HCT116 (cell line): ENCODE measurements at regions not wholly inside any gene's neighbourhood (a gene's known extent, or its start where the extent isn't known, plus 50 kb on each side); places are given as distances from the start of the nearest gene placed in this dataset.
"Not testable (repeated sequence)": the region's sequence is repeated elsewhere in the genome, so short reads cannot be mapped to it uniquely, and the experiment has no call there.

Experiments used
- ATAC-seq: fragments of 200-7000 bp; cut with Tn5 transposase; 2 replicates; pipeline ENCODE4 v1.9.1; 2020; ENCODE audit warnings: mild to moderate bottlenecking, moderate library complexity
- BruUV-seq: library from RNA; stranded (reverse); fragments of 400-500 nt; replicated peaks from 2 replicates; lab custom pipeline; 2021; lab: Mats Ljungman, UMichigan
- CTCF ChIA-PET: fragments of 300-600 bp; sonication (Branson Sonifier 250); formaldehyde crosslinking; loops from one replicate; lab custom pipeline; 2021; ENCODE audit warnings: antibody characterized with exemption; lab: Charles Lee
- POLR2A ChIA-PET: fragments of 300-600, 350-600 bp; sonication (Branson Sonifier 250); formaldehyde crosslinking; loops from one replicate; lab custom pipeline; 2021; ENCODE audit warnings: antibody characterized with exemption; lab: Charles Lee
- RAD21 ChIA-PET, 2 experiments: fragments of 300-600 bp; sonication (Branson Sonifier 250); formaldehyde crosslinking; loops; one replicate each; lab custom pipeline; 2023; ENCODE audit warnings: low total read pairs in 2 of 2; ENCODE audit not compliant: uncharacterized antibody in 2 of 2, unreplicated experiment in 2 of 2, low non-redundant PET in 1 of 2; lab: Charles Lee
- DNase-seq: peaks from one replicate; pipeline ENCODE4 v3.0.0-alpha.2; 2010; ENCODE audit warnings: low read depth, low spot score
- H2AFZ ChIP-seq: fragments of 200-600 bp; shearing (Covaris generic), sonication (generic); 2 replicates; pipeline ENCODE4 v1.6.1; 2017; ENCODE audit warnings: low read depth, mixed run types, mixed read lengths, antibody characterized with exemption, low read length; ENCODE audit not compliant: poor library complexity, severe bottlenecking
- H3K27ac ChIP-seq: 2 replicates; pipeline ENCODE4 v1.5.1; 2012; ENCODE audit warnings: low read depth, low read length
- H3K27me3 ChIP-seq: fragments of 200-600 bp; sonication (generic); 2 replicates; pipeline ENCODE4 v1.6.1; 2016; ENCODE audit warnings: mixed run types, low read length, mixed read lengths; ENCODE audit not compliant: insufficient read depth
- H3K36me3 ChIP-seq, 2 experiments: fragments of 200-500 bp in 1 of 2; fragments of 200-600 bp in 1 of 2; sonication (Bioruptor generic) in 1 of 2; sonication (generic) in 1 of 2; 2 replicates each; pipeline versions ENCODE4 v1.5.1 to v1.6.1; 2014 to 2016; ENCODE audit warnings: low read length in 2 of 2, inconsistent platforms in 1 of 2, mixed read lengths in 1 of 2, mixed run types in 1 of 2; ENCODE audit not compliant: insufficient read depth in 2 of 2, control insufficient read depth in 1 of 2
- H3K4me1 ChIP-seq, 2 experiments: fragments of 200-600 bp in 1 of 2; sonication (generic) in 1 of 2; 2 replicates each; pipeline versions ENCODE4 v1.5.1 to v1.6.1; 2012 to 2017; ENCODE audit warnings: low read length in 2 of 2, inconsistent platforms in 1 of 2, mild to moderate bottlenecking in 1 of 2, mixed read lengths in 1 of 2, mixed run types in 1 of 2, moderate library complexity in 1 of 2; ENCODE audit not compliant: insufficient read depth in 2 of 2, control insufficient read depth in 1 of 2
- H3K4me2 ChIP-seq: fragments of 200-600 bp; sonication (generic); 2 replicates; pipeline ENCODE4 v1.6.1; 2017; ENCODE audit warnings: mixed run types, low read length, mixed read lengths
- H3K4me3 ChIP-seq, 2 experiments: fragments of 200-600 bp in 1 of 2; sonication (generic) in 1 of 2; replicated peaks in 1 of 2; 2 replicates each; pipeline ENCODE4 v1.5.1; 2011 to 2016; ENCODE audit warnings: low read length in 2 of 2, control low read depth in 1 of 2, low read depth in 1 of 2, mild to moderate bottlenecking in 1 of 2, mixed read lengths in 1 of 2, mixed run types in 1 of 2
- H3K79me2 ChIP-seq: fragments of 200-600 bp; sonication (generic); 2 replicates; pipeline ENCODE4 v1.6.1; 2017; ENCODE audit warnings: mild to moderate bottlenecking, mixed run types, low read length, moderate library complexity, mixed read lengths; ENCODE audit not compliant: insufficient read depth
- H3K9ac ChIP-seq: fragments of 200-600 bp; sonication (generic); 2 replicates; pipeline ENCODE4 v1.6.1; 2016; ENCODE audit warnings: low read length, mixed read lengths
- H3K9me2 ChIP-seq: fragments of 200-600 bp; sonication (generic), shearing (Covaris generic); 2 replicates; pipeline ENCODE4 v1.6.1; 2017; ENCODE audit warnings: mixed run types, mild to moderate bottlenecking, moderate library complexity; ENCODE audit not compliant: insufficient read depth
- H3K9me3 ChIP-seq, 2 experiments: fragments of 200-500 bp in 1 of 2; fragments of 200-600 bp in 1 of 2; sonication (Bioruptor generic) in 1 of 2; sonication (generic) in 1 of 2; 2 replicates each; pipeline ENCODE4 v1.6.1; 2014 to 2017; ENCODE audit warnings: low read length in 2 of 2, mixed read lengths in 2 of 2, inconsistent platforms in 1 of 2, low read depth in 1 of 2, mild to moderate bottlenecking in 1 of 2, mixed run types in 1 of 2, moderate library complexity in 1 of 2; ENCODE audit not compliant: control insufficient read depth in 1 of 2, insufficient read depth in 1 of 2
- H4K20me1 ChIP-seq: fragments of 200-600 bp; sonication (generic), shearing (Covaris generic); 2 replicates; pipeline ENCODE4 v1.6.1; 2017; ENCODE audit warnings: mixed run types, mild to moderate bottlenecking, moderate library complexity; ENCODE audit not compliant: insufficient read depth
- CEBPB ChIP-seq: IDR thresholded peaks from 2 replicates; pipeline ENCODE4 v1.6.1; 2012; ENCODE audit warnings: low read depth
- FOSL1 ChIP-seq: IDR thresholded peaks from 2 replicates; pipeline ENCODE4 v1.6.1; 2012; ENCODE audit warnings: low read depth
- JUND ChIP-seq: IDR thresholded peaks from 2 replicates; pipeline ENCODE4 v1.6.1; 2012
- POLR2A ChIP-seq: IDR thresholded peaks from 2 replicates; pipeline ENCODE4 v1.7.0; 2011; ENCODE audit warnings: borderline replicate concordance; ENCODE audit not compliant: insufficient read depth, insufficient read length; ENCODE audit errors: extremely low read depth
- POLR2AphosphoS5 ChIP-seq: IDR thresholded peaks from 2 replicates; pipeline ENCODE4 v1.6.1; 2011; ENCODE audit warnings: mild to moderate bottlenecking, low read depth, low read length, moderate library complexity
- TCF7L2 ChIP-seq: IDR thresholded peaks from 2 replicates; pipeline ENCODE4 v1.7.0; 2011; ENCODE audit warnings: borderline replicate concordance, inconsistent platforms; ENCODE audit not compliant: insufficient read depth, insufficient read length; ENCODE audit errors: extremely low read depth
- YY1 ChIP-seq: IDR thresholded peaks from 2 replicates; pipeline ENCODE4 v1.6.1; 2011; ENCODE audit warnings: low read length, low read depth, moderate library complexity, mild to moderate bottlenecking; ENCODE audit not compliant: insufficient replicate concordance; ENCODE audit errors: extremely low read depth
- ZNF274 ChIP-seq: fragments of 200-500 bp; sonication (Bioruptor generic); IDR thresholded peaks from 2 replicates; pipeline ENCODE4 v1.6.1; 2014; ENCODE audit warnings: mild to moderate bottlenecking, low read depth, low read length, inconsistent platforms
- intact Hi-C: fragments of 100-400 bp; cut with micrococcal nuclease; formaldehyde crosslinking; loops from 2 replicates; pipeline ENCODE4 v1.10.0; 2022
- TF ChIP-seq, protein P1 (sequence below), 3 experiments: fragments of 200-600 bp in 1 of 3; sonication (generic) in 1 of 3; IDR thresholded peaks in 2 of 3; conservative IDR thresholded peaks in 1 of 3; 2 replicates each; pipeline ENCODE4 v1.5.1; 2012 to 2017; ENCODE audit warnings: low read depth in 2 of 3, low read length in 2 of 3, antibody characterized with exemption in 1 of 3, borderline replicate concordance in 1 of 3, control low read depth in 1 of 3, mild to moderate bottlenecking in 1 of 3, mixed read lengths in 1 of 3, mixed run types in 1 of 3, moderate library complexity in 1 of 3; ENCODE audit not compliant: insufficient read depth in 1 of 3
- TF ChIP-seq, protein P2 (sequence below): IDR thresholded peaks from 2 replicates; pipeline ENCODE4 v1.6.1; 2012; ENCODE audit warnings: low read depth
- TF ChIP-seq, protein P3 (sequence below): IDR thresholded peaks from 2 replicates; pipeline ENCODE4 v1.6.1; 2011; ENCODE audit warnings: mild to moderate bottlenecking, low read length, moderate library complexity; ENCODE audit not compliant: insufficient replicate concordance; ENCODE audit errors: extremely low read depth
- TF ChIP-seq, protein P4 (sequence below): IDR thresholded peaks from 2 replicates; pipeline ENCODE4 v1.6.1; 2012
- TF ChIP-seq, protein P5 (sequence below): IDR thresholded peaks from 2 replicates; pipeline ENCODE4 v1.6.1; 2012

DNA sequence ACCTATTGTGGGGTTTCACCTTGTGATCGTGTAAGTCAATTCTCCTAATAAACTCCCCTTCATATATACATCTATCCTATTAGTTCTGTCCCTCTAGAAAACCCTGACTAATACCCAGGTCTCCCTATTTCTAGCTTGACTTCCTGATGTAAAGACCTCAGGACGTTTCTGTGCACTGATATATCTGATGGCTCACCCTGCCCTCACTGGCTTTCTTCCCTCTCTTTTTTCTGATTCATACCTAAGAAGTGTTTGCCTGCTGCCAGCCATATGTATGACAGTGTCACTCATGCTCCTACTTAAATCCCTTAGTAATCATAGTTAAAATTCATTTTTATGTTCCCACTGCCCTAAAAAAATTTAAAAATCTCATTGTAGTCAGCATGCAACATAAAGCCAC is 124.8 kb upstream of the CCNG1 start:
- H2AFZ ChIP-seq, result no peak overlapping the region
- ChIA-PET POLR2A (no interaction called here), RAD21 (no interaction called here), CTCF (no interaction called here)
- intact Hi-C loops, result no loop called here
- no peaks in the 10 kb centered on the region; a peak in 1 of 4 replicates for H3K36me3 ChIP-seq
- H4K20me1 ChIP-seq, result no peaks in the 10 kb centered on the region
- H3K4me3 ChIP-seq, result no peak overlapping the region
- H3K4me2 ChIP-seq, result no peak overlapping the region
- H3K79me2 ChIP-seq, result no peaks in the 10 kb centered on the region
- H3K9ac ChIP-seq, result no peak overlapping the region
- no TSS peak for BruUV-seq
- no peaks in the 10 kb centered on the region for H3K9me2 ChIP-seq
- no peak for ATAC-seq
- no peak overlapping the region for H3K27ac ChIP-seq
- H3K4me1 ChIP-seq, result no peaks in the 10 kb centered on the region
- H3K9me3 ChIP-seq, result no peaks in the 10 kb centered on the region
- TF ChIP-seq, protein P1, sequence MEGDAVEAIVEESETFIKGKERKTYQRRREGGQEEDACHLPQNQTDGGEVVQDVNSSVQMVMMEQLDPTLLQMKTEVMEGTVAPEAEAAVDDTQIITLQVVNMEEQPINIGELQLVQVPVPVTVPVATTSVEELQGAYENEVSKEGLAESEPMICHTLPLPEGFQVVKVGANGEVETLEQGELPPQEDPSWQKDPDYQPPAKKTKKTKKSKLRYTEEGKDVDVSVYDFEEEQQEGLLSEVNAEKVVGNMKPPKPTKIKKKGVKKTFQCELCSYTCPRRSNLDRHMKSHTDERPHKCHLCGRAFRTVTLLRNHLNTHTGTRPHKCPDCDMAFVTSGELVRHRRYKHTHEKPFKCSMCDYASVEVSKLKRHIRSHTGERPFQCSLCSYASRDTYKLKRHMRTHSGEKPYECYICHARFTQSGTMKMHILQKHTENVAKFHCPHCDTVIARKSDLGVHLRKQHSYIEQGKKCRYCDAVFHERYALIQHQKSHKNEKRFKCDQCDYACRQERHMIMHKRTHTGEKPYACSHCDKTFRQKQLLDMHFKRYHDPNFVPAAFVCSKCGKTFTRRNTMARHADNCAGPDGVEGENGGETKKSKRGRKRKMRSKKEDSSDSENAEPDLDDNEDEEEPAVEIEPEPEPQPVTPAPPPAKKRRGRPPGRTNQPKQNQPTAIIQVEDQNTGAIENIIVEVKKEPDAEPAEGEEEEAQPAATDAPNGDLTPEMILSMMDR (IDR thresholded peaks at IDR 0.05 in 2 of 3, conservative IDR thresholded peaks at IDR 0.05 in 1 of 3; ENCODE audit: borderline replicate concordance in 1 of 3, insufficient read depth in 1 of 3, low read depth in 2 of 3, low read length in 2 of 3), result no peak
- TF ChIP-seq CEBPB (no peak), POLR2A (no peak), TCF7L2 (no peak), FOSL1 (no peak), YY1 (no peak), ZNF274 (no peak), POLR2AphosphoS5 (no peak), JUND (no peak)
- TF ChIP-seq, protein P2, sequence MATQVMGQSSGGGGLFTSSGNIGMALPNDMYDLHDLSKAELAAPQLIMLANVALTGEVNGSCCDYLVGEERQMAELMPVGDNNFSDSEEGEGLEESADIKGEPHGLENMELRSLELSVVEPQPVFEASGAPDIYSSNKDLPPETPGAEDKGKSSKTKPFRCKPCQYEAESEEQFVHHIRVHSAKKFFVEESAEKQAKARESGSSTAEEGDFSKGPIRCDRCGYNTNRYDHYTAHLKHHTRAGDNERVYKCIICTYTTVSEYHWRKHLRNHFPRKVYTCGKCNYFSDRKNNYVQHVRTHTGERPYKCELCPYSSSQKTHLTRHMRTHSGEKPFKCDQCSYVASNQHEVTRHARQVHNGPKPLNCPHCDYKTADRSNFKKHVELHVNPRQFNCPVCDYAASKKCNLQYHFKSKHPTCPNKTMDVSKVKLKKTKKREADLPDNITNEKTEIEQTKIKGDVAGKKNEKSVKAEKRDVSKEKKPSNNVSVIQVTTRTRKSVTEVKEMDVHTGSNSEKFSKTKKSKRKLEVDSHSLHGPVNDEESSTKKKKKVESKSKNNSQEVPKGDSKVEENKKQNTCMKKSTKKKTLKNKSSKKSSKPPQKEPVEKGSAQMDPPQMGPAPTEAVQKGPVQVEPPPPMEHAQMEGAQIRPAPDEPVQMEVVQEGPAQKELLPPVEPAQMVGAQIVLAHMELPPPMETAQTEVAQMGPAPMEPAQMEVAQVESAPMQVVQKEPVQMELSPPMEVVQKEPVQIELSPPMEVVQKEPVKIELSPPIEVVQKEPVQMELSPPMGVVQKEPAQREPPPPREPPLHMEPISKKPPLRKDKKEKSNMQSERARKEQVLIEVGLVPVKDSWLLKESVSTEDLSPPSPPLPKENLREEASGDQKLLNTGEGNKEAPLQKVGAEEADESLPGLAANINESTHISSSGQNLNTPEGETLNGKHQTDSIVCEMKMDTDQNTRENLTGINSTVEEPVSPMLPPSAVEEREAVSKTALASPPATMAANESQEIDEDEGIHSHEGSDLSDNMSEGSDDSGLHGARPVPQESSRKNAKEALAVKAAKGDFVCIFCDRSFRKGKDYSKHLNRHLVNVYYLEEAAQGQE, result no peak
- TF ChIP-seq, protein P3, sequence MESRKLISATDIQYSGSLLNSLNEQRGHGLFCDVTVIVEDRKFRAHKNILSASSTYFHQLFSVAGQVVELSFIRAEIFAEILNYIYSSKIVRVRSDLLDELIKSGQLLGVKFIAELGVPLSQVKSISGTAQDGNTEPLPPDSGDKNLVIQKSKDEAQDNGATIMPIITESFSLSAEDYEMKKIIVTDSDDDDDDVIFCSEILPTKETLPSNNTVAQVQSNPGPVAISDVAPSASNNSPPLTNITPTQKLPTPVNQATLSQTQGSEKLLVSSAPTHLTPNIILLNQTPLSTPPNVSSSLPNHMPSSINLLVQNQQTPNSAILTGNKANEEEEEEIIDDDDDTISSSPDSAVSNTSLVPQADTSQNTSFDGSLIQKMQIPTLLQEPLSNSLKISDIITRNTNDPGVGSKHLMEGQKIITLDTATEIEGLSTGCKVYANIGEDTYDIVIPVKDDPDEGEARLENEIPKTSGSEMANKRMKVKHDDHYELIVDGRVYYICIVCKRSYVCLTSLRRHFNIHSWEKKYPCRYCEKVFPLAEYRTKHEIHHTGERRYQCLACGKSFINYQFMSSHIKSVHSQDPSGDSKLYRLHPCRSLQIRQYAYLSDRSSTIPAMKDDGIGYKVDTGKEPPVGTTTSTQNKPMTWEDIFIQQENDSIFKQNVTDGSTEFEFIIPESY, result no peak
- TF ChIP-seq, protein P4, sequence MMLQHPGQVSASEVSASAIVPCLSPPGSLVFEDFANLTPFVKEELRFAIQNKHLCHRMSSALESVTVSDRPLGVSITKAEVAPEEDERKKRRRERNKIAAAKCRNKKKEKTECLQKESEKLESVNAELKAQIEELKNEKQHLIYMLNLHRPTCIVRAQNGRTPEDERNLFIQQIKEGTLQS, result no peak
- TF ChIP-seq, protein P5, sequence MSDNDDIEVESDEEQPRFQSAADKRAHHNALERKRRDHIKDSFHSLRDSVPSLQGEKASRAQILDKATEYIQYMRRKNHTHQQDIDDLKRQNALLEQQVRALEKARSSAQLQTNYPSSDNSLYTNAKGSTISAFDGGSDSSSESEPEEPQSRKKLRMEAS, result no peak
- no peaks in the 10 kb centered on the region for H3K27me3 ChIP-seq
- DNase-seq, result no peak

DNA sequence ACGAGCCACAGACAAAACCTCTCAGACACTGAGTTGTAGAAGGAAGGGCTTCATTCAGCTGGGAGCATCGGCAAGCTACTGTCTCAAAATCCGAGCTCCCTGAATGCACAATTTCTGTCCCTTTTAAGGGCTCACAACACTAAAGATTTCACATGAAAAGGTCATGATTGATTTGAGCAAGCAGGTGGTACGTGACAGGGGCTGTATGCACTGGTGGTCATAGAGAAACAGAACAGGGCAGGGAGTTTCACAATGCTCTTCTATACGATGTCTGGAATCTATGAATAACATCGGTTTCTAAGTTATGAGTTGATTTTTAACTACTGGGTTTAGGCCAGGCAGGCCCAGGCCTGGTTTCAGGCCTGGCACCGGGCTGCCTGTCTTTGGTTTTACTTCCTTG is 124.3 kb upstream of the CCNG1 start:
- BruUV-seq, CTCF ChIA-PET: not testable (repeated sequence)

More for the DNA sequence above, 124.3 kb upstream of the CCNG1 start:
- H3K9me2 ChIP-seq, RAD21 ChIA-PET, H3K9me3 ChIP-seq, H4K20me1 ChIP-seq, DNase-seq, H3K36me3 ChIP-seq, H3K79me2 ChIP-seq, POLR2A ChIA-PET, H2AFZ ChIP-seq, intact Hi-C loops, H3K27ac ChIP-seq, H3K4me2 ChIP-seq, H3K4me3 ChIP-seq, H3K27me3 ChIP-seq, H3K9ac ChIP-seq, ATAC-seq, H3K4me1 ChIP-seq: not testable (repeated sequence)
